Duodenal mucosa (tissue), 2 donors: ENCODE measurements at regions not wholly inside any gene's neighbourhood (a gene's known extent, or its start where the extent isn't known, plus 50 kb on each side); places are given as distances from the start of the nearest gene placed in this dataset.

Experiments used
- H3K27ac ChIP-seq: one replicate; pipeline ENCODE4 v1.7.0; 2013; ENCODE audit warnings: low read depth, low read length
- H3K27me3 ChIP-seq, 2 donors: one replicate each; pipeline ENCODE4 v1.7.0; 2013; ENCODE audit warnings: low read length in 2 of 2, control low read depth in 1 of 2; ENCODE audit not compliant: insufficient read depth in 2 of 2, control insufficient read depth in 1 of 2
- H3K36me3 ChIP-seq, 2 donors: one replicate each; pipeline ENCODE4 v1.7.0; 2013; ENCODE audit warnings: low read length in 2 of 2, control low read depth in 1 of 2; ENCODE audit not compliant: insufficient read depth in 2 of 2, control insufficient read depth in 1 of 2
- H3K4me1 ChIP-seq, 2 donors: one replicate each; pipeline ENCODE4 v1.7.0; 2013; ENCODE audit warnings: low read length in 2 of 2, control low read depth in 1 of 2; ENCODE audit not compliant: insufficient read depth in 2 of 2, control insufficient read depth in 1 of 2
- H3K4me3 ChIP-seq, 2 donors: one replicate each; pipeline ENCODE4 v1.7.0; 2013; ENCODE audit warnings: low read length in 2 of 2, low read depth in 1 of 2
- H3K9ac ChIP-seq, 2 donors: one replicate each; pipeline ENCODE4 v1.7.0; 2013; ENCODE audit warnings: low read length in 2 of 2, low read depth in 1 of 2
- H3K9me3 ChIP-seq, 2 donors: one replicate each; pipeline ENCODE4 v1.7.0; 2013; ENCODE audit warnings: low read length in 2 of 2, control low read depth in 1 of 2; ENCODE audit not compliant: control insufficient read depth in 1 of 2

GRCh38 chr4:62327612-62328297, 1127.6 kb downstream of the ADGRL3 start:
- Histone ChIP-seq H3K27ac (no peak overlapping the region), H3K9me3 (peaks cover 0 to 3% of the 10 kb centered on the region in 2 donors), H3K4me1 (no peaks in the 10 kb centered on the region), H3K4me3 (no peak overlapping the region), H3K9ac (no peak overlapping the region), H3K27me3 (no peaks in the 10 kb centered on the region), H3K36me3 (no peaks in the 10 kb centered on the region)

GRCh38 chr4:62324215-62324614, 1124.1 kb downstream of the ADGRL3 start:
- peaks cover 0 to 3% of the 10 kb centered on the region in 2 donors for H3K9me3 ChIP-seq
- H3K27me3 ChIP-seq = no peaks in the 10 kb centered on the region
- no peaks in the 10 kb centered on the region for H3K36me3 ChIP-seq
- no peak overlapping the region for H3K9ac ChIP-seq
- H3K27ac ChIP-seq = no peak overlapping the region
- H3K4me1 ChIP-seq = no peaks in the 10 kb centered on the region
- H3K4me3 ChIP-seq = no peak overlapping the region

GRCh38 chr4:62320612-62321011, 1120.5 kb downstream of the ADGRL3 start:
- H3K36me3 ChIP-seq = no peaks in the 10 kb centered on the region
- H3K9me3 ChIP-seq = no peaks in the 10 kb centered on the region
- H3K4me1 ChIP-seq = no peaks in the 10 kb centered on the region
- H3K9ac ChIP-seq = no peak overlapping the region
- H3K27ac ChIP-seq = no peak overlapping the region
- no peak overlapping the region for H3K4me3 ChIP-seq
- no peaks in the 10 kb centered on the region for H3K27me3 ChIP-seq

- Histone ChIP-seq H3K9ac (no peak overlapping the region), H3K4me3 (no peak overlapping the region), H3K36me3 (no peaks in the 10 kb centered on the region), H3K27me3 (no peaks in the 10 kb centered on the region), H3K27ac (no peak overlapping the region), H3K9me3 (peaks cover 3% of the 10 kb centered on the region in 2 donors), H3K4me1 (no peaks in the 10 kb centered on the region)
Observed at GRCh38 chr4:62302710-62303109, 1102.6 kb downstream of the ADGRL3 start.

GRCh38 chr4:62301500-62301899, 1101.4 kb downstream of the ADGRL3 start:
- Histone ChIP-seq H3K4me1 (no peaks in the 10 kb centered on the region), H3K9ac (no peak overlapping the region), H3K36me3 (no peaks in the 10 kb centered on the region), H3K9me3 (peaks cover 0 to 3% of the 10 kb centered on the region in 2 donors), H3K27ac (no peak overlapping the region), H3K4me3 (no peak overlapping the region), H3K27me3 (no peaks in the 10 kb centered on the region)

GRCh38 chr4:62293551-62293950, 1093.4 kb downstream of the ADGRL3 start:
- Histone ChIP-seq H3K27me3 (no peaks in the 10 kb centered on the region), H3K9me3 (peaks cover 0 to 3% of the 10 kb centered on the region in 2 donors)

GRCh38 chr4:62292911-62293310, 1092.8 kb downstream of the ADGRL3 start:
- H3K27me3 ChIP-seq = no peaks in the 10 kb centered on the region
- no peaks in the 10 kb centered on the region for H3K4me1 ChIP-seq
- no peak overlapping the region for H3K9ac ChIP-seq
- no peak overlapping the region for H3K4me3 ChIP-seq
- peaks cover 0 to 3% of the 10 kb centered on the region in 2 donors for H3K9me3 ChIP-seq
- no peaks in the 10 kb centered on the region for H3K36me3 ChIP-seq
- H3K27ac ChIP-seq = no peak overlapping the region

More at GRCh38 chr4:62293551-62293950, 1093.4 kb downstream of the ADGRL3 start:
- Histone ChIP-seq H3K9ac (no peak overlapping the region), H3K4me1 (no peaks in the 10 kb centered on the region), H3K27ac (no peak overlapping the region), H3K4me3 (no peak overlapping the region), H3K36me3 (no peaks in the 10 kb centered on the region)

GRCh38 chr4:62288808-62289541, 1088.8 kb downstream of the ADGRL3 start:
- Histone ChIP-seq H3K36me3 (no peaks in the 10 kb centered on the region), H3K9ac (no peak overlapping the region), H3K4me3 (no peak overlapping the region), H3K9me3 (peaks cover 0 to 3% of the 10 kb centered on the region in 2 donors), H3K27me3 (no peaks in the 10 kb centered on the region), H3K4me1 (no peaks in the 10 kb centered on the region), H3K27ac (no peak overlapping the region)

- no peaks in the 10 kb centered on the region for H3K27me3 ChIP-seq
- H3K27ac ChIP-seq = no peak overlapping the region
- no peak overlapping the region for H3K9ac ChIP-seq
- no peaks in the 10 kb centered on the region for H3K4me1 ChIP-seq
- H3K4me3 ChIP-seq = no peak overlapping the region
- no peaks in the 10 kb centered on the region for H3K9me3 ChIP-seq
- H3K36me3 ChIP-seq = no peaks in the 10 kb centered on the region
Observed at GRCh38 chr4:62285026-62285425, 1084.9 kb downstream of the ADGRL3 start.

- Histone ChIP-seq H3K27ac (no peak overlapping the region), H3K36me3 (no peaks in the 10 kb centered on the region), H3K9ac (no peak overlapping the region), H3K27me3 (no peaks in the 10 kb centered on the region), H3K4me3 (no peak overlapping the region), H3K4me1 (no peaks in the 10 kb centered on the region), H3K9me3 (no peaks in the 10 kb centered on the region)
Observed at GRCh38 chr4:62279689-62280088, 1079.6 kb downstream of the ADGRL3 start.
